Right lobe of liver (tissue), 4 donors: ENCODE measurements at regions not wholly inside any gene's neighbourhood (a gene's known extent, or its start where the extent isn't known, plus 50 kb on each side); places are given as distances from the start of the nearest gene placed in this dataset.

Source experiments
- CTCF ChIP-seq, 4 donors: fragments of 200-600 bp in 3 of 4; fragments of 450-650 bp in 1 of 4; IDR thresholded peaks; one replicate each; pipeline versions ENCODE4 v1.5.1 to v1.8.0; 2016 to 2022; ENCODE audit warnings: antibody characterized with exemption in 4 of 4, mild to moderate bottlenecking in 2 of 4
- POLR2A ChIP-seq: fragments of 450-650 bp; IDR thresholded peaks from one replicate; pipeline ENCODE4 v1.6.1; 2017; ENCODE audit warnings: antibody characterized with exemption, mild to moderate bottlenecking
- donor health status: DM: no; HTN: no; CAD: no.
- donor health status: DM: no; HTN: no; CAD: no.
- donor health status: DM: no; HTN: yes; CAD: no.

- no peak for TF ChIP-seq CTCF (IDR thresholded peaks at IDR 0.05)
- TF ChIP-seq POLR2A: no peak
Measured at GRCh38 chr5:27140831-27141230, 102.4 kb upstream of the CDH9 start.
